Cardiac muscle cell (in vitro differentiated cells and primary cell): ENCODE measurements at regions not wholly inside any gene's neighbourhood (a gene's known extent, or its start where the extent isn't known, plus 50 kb on each side); places are given as distances from the start of the nearest gene placed in this dataset.
A peak's percentile ranks its signal among the peaks of the same experiment; 100 is the strongest.

Experiments used
- DNase-seq, 2 donors: peaks; one replicate each; pipeline versions ENCODE4 v3.0.0 to v3.0.0-alpha.2; 2010 to 2017; ENCODE audit warnings: low read depth in 1 of 2, low spot score in 1 of 2
- H3K27ac ChIP-seq: fragments of 200-600 bp; sonication (generic); 2 replicates; pipeline ENCODE4 v1.5.1; 2016
- H3K27me3 ChIP-seq: fragments of 200-600 bp; sonication (generic); 2 replicates; pipeline ENCODE4 v1.6.0; 2016; ENCODE audit warnings: control low read depth
- H3K36me3 ChIP-seq: fragments of 200-600 bp; sonication (generic); 2 replicates; pipeline ENCODE4 v1.5.1; 2016; ENCODE audit warnings: control low read depth
- H3K4me1 ChIP-seq: fragments of 200-600 bp; sonication (generic); 2 replicates; pipeline ENCODE4 v1.8.1; 2017; ENCODE audit warnings: low read depth, mild to moderate bottlenecking, mixed run types
- H3K4me3 ChIP-seq: fragments of 200-600 bp; sonication (generic); 2 replicates; pipeline ENCODE4 v1.5.1; 2016; ENCODE audit warnings: mild to moderate bottlenecking
- H3K9me3 ChIP-seq: fragments of 200-600 bp; sonication (generic); 2 replicates; pipeline ENCODE4 v1.5.1; 2017; ENCODE audit warnings: low read depth, mild to moderate bottlenecking, control low read depth
- CTCF ChIP-seq: IDR thresholded peaks from 2 replicates; pipeline ENCODE4 v1.5.1; 2012; ENCODE audit warnings: low read depth, mild to moderate bottlenecking, low read length

GRCh38 chrX:146346102-146346501 is 463.5 kb upstream of the CXorf51B start:
- no peaks in the 10 kb centered on the region for H3K9me3 ChIP-seq

GRCh38 chrX:146351620-146352019 is 458.0 kb upstream of the CXorf51B start:
- Histone ChIP-seq H3K27me3 (no peaks in the 10 kb centered on the region), H3K4me1 (no peaks in the 10 kb centered on the region), H3K27ac (no peak overlapping the region), H3K36me3 (no peaks in the 10 kb centered on the region), H3K4me3 (no peak overlapping the region), H3K9me3 (peaks cover 2% of the 10 kb centered on the region)
- no peak for DNase-seq
- no peak for TF ChIP-seq CTCF

More at GRCh38 chrX:146346102-146346501, 463.5 kb upstream of the CXorf51B start:
- no peak overlapping the region for H3K27ac ChIP-seq
- H3K4me1 ChIP-seq = no peaks in the 10 kb centered on the region
- H3K36me3 ChIP-seq = no peaks in the 10 kb centered on the region
- H3K27me3 ChIP-seq = no peaks in the 10 kb centered on the region
- no peak for DNase-seq
- no peak for TF ChIP-seq CTCF
- H3K4me3 ChIP-seq = no peak overlapping the region

GRCh38 chrX:146355440-146355839 is 454.1 kb upstream of the CXorf51B start:
- H3K4me1 ChIP-seq = no peaks in the 10 kb centered on the region
- no peaks in the 10 kb centered on the region for H3K36me3 ChIP-seq
- DNase-seq = no peak
- no peak for TF ChIP-seq CTCF
- peaks cover 2% of the 10 kb centered on the region for H3K9me3 ChIP-seq
- H3K27me3 ChIP-seq = no peaks in the 10 kb centered on the region
- H3K27ac ChIP-seq = no peak overlapping the region
- no peak overlapping the region for H3K4me3 ChIP-seq

- DNase-seq = no peak
- H3K4me3 ChIP-seq = no peak overlapping the region
- H3K36me3 ChIP-seq = no peaks in the 10 kb centered on the region
- no peak overlapping the region for H3K27ac ChIP-seq
- H3K9me3 ChIP-seq = no peaks in the 10 kb centered on the region
- H3K4me1 ChIP-seq = no peaks in the 10 kb centered on the region
- no peaks in the 10 kb centered on the region for H3K27me3 ChIP-seq
- TF ChIP-seq CTCF = no peak
These were observed 445.7 kb upstream of the CXorf51B start for GRCh38 chrX:146363919-146364318.

- Histone ChIP-seq H3K27ac (no peak overlapping the region), H3K27me3 (no peaks in the 10 kb centered on the region), H3K4me1 (no peaks in the 10 kb centered on the region), H3K36me3 (no peaks in the 10 kb centered on the region), H3K4me3 (no peak overlapping the region), H3K9me3 (peaks cover 2% of the 10 kb centered on the region)
- DNase-seq = no peak
- no peak for TF ChIP-seq CTCF
These were observed 424.0 kb upstream of the CXorf51B start for GRCh38 chrX:146385529-146385928.

- TF ChIP-seq CTCF = no peak
These were observed 413.2 kb upstream of the CXorf51B start for GRCh38 chrX:146396409-146396808.

More at GRCh38 chrX:146396409-146396808, 413.2 kb upstream of the CXorf51B start:
- Histone ChIP-seq H3K27ac (no peak overlapping the region), H3K9me3 (no peaks in the 10 kb centered on the region), H3K36me3 (no peaks in the 10 kb centered on the region), H3K4me3 (no peak overlapping the region), H3K27me3 (no peaks in the 10 kb centered on the region), H3K4me1 (no peaks in the 10 kb centered on the region)
- peak in 1 of 2 donors; percentile 4 for DNase-seq
